HepG2 (cell line): ENCODE measurements at regions not wholly inside any gene's neighbourhood (a gene's known extent, or its start where the extent isn't known, plus 50 kb on each side); places are given as distances from the start of the nearest gene placed in this dataset.

Experiments used
- BCL6 ChIP-seq: IDR thresholded peaks from 2 replicates; pipeline ENCODE4 v1.6.1; 2016; ENCODE audit warnings: missing genetic modification reagents, missing compliant biosample characterization
- EEA1 ChIP-seq: sonication (generic); formaldehyde crosslinking; IDR thresholded peaks from 2 replicates; pipeline ENCODE4 v1.5.1; 2020; ENCODE audit warnings: mild to moderate bottlenecking, missing genetic modification reagents, borderline replicate concordance
- FOXA1 ChIP-seq, 2 experiments: fragments of 450-650 bp in 1 of 2; sonication (generic) in 1 of 2; formaldehyde crosslinking in 1 of 2; IDR thresholded peaks; 2 replicates each; pipeline versions ENCODE4 v1.4.0 to v1.6.1; 2016 to 2020; ENCODE audit warnings: missing genetic modification reagents in 1 of 2
- GPN1 ChIP-seq: sonication (generic); formaldehyde crosslinking; IDR thresholded peaks from 2 replicates; pipeline ENCODE4 v1.5.1; 2020; ENCODE audit warnings: missing genetic modification reagents, borderline replicate concordance
- GTF3A ChIP-seq: sonication (generic); formaldehyde crosslinking; conservative IDR thresholded peaks from 2 replicates; pipeline ENCODE4 v1.4.0; 2020; ENCODE audit warnings: mild to moderate bottlenecking, missing genetic modification reagents
- HES4 ChIP-seq: sonication (generic); formaldehyde crosslinking; IDR thresholded peaks from 2 replicates; pipeline ENCODE4 v1.9.0; 2021; ENCODE audit warnings: mild to moderate bottlenecking, missing genetic modification reagents, borderline replicate concordance
- KDM5A ChIP-seq: fragments of 200-600 bp; sonication (generic); IDR thresholded peaks from 2 replicates; pipeline ENCODE4 v1.7.0; 2018; ENCODE audit warnings: antibody characterized with exemption, mild to moderate bottlenecking, low read length, borderline replicate concordance
- NFYB ChIP-seq: sonication (generic); formaldehyde crosslinking; IDR thresholded peaks from 2 replicates; pipeline ENCODE4 v1.4.0; 2020; ENCODE audit warnings: missing genetic modification reagents
- NR2F1 ChIP-seq, 2 experiments: fragments of 450-650 bp in 1 of 2; formaldehyde crosslinking in 1 of 2; IDR thresholded peaks; 2 replicates each; pipeline versions ENCODE4 v1.5.0 to v1.6.1; 2016 to 2020; ENCODE audit warnings: mild to moderate bottlenecking in 1 of 2, missing compliant biosample characterization in 1 of 2, missing genetic modification reagents in 1 of 2, moderate library complexity in 1 of 2
- NR2F2 ChIP-seq: IDR thresholded peaks from 2 replicates; pipeline ENCODE4 v1.6.1; 2012; ENCODE audit warnings: low read depth, inconsistent platforms, borderline replicate concordance
- PITX1 ChIP-seq: sonication (generic); formaldehyde crosslinking; IDR thresholded peaks from 2 replicates; pipeline ENCODE4 v1.5.1; 2020; ENCODE audit warnings: mild to moderate bottlenecking, missing genetic modification reagents
- SAFB2 ChIP-seq: sonication (generic); formaldehyde crosslinking; IDR thresholded peaks from 2 replicates; pipeline ENCODE4 v1.5.1; 2020; ENCODE audit warnings: missing genetic modification reagents, low read depth, mild to moderate bottlenecking, borderline replicate concordance
- SOX13 ChIP-seq, 3 experiments: fragments of 450-650 bp in 1 of 3; sonication (generic) in 1 of 3; formaldehyde crosslinking in 1 of 3; IDR thresholded peaks in 2 of 3; conservative IDR thresholded peaks in 1 of 3; 2 replicates each; pipeline versions ENCODE4 v1.5.0 to v1.6.1; 2016 to 2020; ENCODE audit warnings: antibody characterized with exemption in 1 of 3, mild to moderate bottlenecking in 1 of 3, missing compliant biosample characterization in 1 of 3, missing genetic modification reagents in 1 of 3, moderate library complexity in 1 of 3
- XRCC5 ChIP-seq: fragments of 200-400 bp; formaldehyde crosslinking; optimal IDR thresholded peaks from 2 replicates; pipeline ENCODE3; 2017; ENCODE audit warnings: mild to moderate bottlenecking, low read length
- ZMYM4 ChIP-seq: sonication (generic); formaldehyde crosslinking; IDR thresholded peaks from 2 replicates; pipeline ENCODE4 v1.8.1; 2023; ENCODE audit warnings: mild to moderate bottlenecking, missing genetic modification reagents
- ZNF232 ChIP-seq: sonication (generic); formaldehyde crosslinking; IDR thresholded peaks from 2 replicates; pipeline ENCODE4 v1.4.0; 2020; ENCODE audit warnings: missing genetic modification reagents, borderline replicate concordance
- TF ChIP-seq, protein P1 (sequence below): sonication (generic); formaldehyde crosslinking; IDR thresholded peaks from 2 replicates; pipeline ENCODE4 v1.5.0; 2020; ENCODE audit warnings: mild to moderate bottlenecking, missing genetic modification reagents, borderline replicate concordance
- TF ChIP-seq, protein P2 (sequence below): sonication (generic); formaldehyde crosslinking; IDR thresholded peaks from 2 replicates; pipeline ENCODE4 v1.5.0; 2020; ENCODE audit warnings: mild to moderate bottlenecking, missing genetic modification reagents
- TF ChIP-seq, protein P3 (sequence below): sonication (generic); formaldehyde crosslinking; IDR thresholded peaks from 2 replicates; pipeline ENCODE4 v1.8.1; 2023; ENCODE audit warnings: missing genetic modification reagents, mild to moderate bottlenecking, borderline replicate concordance
- TF ChIP-seq, protein P4 (sequence below): sonication (generic); formaldehyde crosslinking; IDR thresholded peaks from 2 replicates; pipeline ENCODE4 v1.9.0; 2021; ENCODE audit warnings: missing genetic modification reagents, mild to moderate bottlenecking, borderline replicate concordance

DNA sequence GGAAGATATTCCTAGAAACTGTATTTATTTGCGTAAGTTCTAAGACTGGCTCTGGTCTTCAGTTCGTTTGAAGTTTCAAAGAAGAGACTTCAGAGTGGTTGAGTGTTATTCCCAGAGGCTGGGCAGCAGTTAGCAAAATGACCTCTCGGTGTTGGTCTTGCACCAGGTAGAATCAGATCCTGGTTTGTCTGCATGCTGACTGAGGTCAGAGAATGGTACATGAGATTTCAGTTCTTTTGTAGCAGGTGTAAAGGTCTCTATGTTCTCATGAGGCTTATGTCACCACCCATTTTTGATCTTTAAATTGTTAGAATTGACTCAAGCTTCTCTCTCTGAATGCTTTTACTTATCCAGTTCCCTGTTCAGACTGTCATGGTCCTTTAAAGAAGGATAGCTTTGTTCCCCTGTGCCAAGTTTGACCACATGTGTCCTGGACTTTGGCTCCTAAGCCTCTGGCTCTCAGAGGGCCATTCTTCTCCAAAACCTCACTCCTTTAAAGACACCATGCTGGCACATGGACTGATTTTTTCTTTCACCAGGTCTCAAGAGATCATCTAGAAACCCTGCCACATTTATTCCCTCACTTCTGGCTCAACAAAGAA is 355.8 kb upstream of the BOD1L1 start (continued):
- TF ChIP-seq, protein P1, sequence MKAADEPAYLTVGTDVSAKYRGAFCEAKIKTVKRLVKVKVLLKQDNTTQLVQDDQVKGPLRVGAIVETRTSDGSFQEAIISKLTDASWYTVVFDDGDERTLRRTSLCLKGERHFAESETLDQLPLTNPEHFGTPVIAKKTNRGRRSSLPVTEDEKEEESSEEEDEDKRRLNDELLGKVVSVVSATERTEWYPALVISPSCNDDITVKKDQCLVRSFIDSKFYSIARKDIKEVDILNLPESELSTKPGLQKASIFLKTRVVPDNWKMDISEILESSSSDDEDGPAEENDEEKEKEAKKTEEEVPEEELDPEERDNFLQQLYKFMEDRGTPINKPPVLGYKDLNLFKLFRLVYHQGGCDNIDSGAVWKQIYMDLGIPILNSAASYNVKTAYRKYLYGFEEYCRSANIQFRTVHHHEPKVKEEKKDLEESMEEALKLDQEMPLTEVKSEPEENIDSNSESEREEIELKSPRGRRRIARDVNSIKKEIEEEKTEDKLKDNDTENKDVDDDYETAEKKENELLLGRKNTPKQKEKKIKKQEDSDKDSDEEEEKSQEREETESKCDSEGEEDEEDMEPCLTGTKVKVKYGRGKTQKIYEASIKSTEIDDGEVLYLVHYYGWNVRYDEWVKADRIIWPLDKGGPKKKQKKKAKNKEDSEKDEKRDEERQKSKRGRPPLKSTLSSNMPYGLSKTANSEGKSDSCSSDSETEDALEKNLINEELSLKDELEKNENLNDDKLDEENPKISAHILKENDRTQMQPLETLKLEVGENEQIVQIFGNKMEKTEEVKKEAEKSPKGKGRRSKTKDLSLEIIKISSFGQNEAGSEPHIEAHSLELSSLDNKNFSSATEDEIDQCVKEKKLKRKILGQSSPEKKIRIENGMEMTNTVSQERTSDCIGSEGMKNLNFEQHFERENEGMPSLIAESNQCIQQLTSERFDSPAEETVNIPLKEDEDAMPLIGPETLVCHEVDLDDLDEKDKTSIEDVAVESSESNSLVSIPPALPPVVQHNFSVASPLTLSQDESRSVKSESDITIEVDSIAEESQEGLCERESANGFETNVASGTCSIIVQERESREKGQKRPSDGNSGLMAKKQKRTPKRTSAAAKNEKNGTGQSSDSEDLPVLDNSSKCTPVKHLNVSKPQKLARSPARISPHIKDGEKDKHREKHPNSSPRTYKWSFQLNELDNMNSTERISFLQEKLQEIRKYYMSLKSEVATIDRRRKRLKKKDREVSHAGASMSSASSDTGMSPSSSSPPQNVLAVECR: no peak
- no peak for TF ChIP-seq FOXA1 (IDR thresholded peaks at IDR 0.05)
- TF ChIP-seq FOXA1 (CRISPR knock-in tag; IDR thresholded peaks at IDR 0.05): no peak
- TF ChIP-seq, protein P2, sequence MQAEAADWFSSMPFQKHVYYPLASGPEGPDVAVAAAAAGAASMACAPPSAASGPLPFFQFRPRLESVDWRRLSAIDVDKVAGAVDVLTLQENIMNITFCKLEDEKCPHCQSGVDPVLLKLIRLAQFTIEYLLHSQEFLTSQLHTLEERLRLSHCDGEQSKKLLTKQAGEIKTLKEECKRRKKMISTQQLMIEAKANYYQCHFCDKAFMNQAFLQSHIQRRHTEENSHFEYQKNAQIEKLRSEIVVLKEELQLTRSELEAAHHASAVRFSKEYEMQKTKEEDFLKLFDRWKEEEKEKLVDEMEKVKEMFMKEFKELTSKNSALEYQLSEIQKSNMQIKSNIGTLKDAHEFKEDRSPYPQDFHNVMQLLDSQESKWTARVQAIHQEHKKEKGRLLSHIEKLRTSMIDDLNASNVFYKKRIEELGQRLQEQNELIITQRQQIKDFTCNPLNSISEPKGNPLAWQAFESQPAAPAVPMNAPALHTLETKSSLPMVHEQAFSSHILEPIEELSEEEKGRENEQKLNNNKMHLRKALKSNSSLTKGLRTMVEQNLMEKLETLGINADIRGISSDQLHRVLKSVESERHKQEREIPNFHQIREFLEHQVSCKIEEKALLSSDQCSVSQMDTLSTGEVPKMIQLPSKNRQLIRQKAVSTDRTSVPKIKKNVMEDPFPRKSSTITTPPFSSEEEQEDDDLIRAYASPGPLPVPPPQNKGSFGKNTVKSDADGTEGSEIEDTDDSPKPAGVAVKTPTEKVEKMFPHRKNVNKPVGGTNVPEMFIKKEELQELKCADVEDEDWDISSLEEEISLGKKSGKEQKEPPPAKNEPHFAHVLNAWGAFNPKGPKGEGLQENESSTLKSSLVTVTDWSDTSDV (CRISPR knock-in tag): no peak
- no peak for TF ChIP-seq PITX1
- no peak for TF ChIP-seq ZNF232 (CRISPR knock-in tag)
- TF ChIP-seq HES4 (CRISPR knock-in tag): no peak
- TF ChIP-seq, protein P3, sequence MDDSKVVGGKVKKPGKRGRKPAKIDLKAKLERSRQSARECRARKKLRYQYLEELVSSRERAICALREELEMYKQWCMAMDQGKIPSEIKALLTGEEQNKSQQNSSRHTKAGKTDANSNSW: no peak
- 0 out of 2 replicates have a peak, but pooled peaks have one; percentile 15 for TF ChIP-seq BCL6 (CRISPR knock-in tag)
- TF ChIP-seq KDM5A: no peak
- no peak for TF ChIP-seq EEA1
- TF ChIP-seq ZMYM4 (CRISPR knock-in tag): 0 out of 2 replicates have a peak, but pooled peaks have one; percentile 17
- TF ChIP-seq NR2F1 (CRISPR knock-in tag; IDR thresholded peaks at IDR 0.05): no peak
- TF ChIP-seq GPN1: no peak
- TF ChIP-seq GTF3A (CRISPR knock-in tag): no peak
- TF ChIP-seq NR2F2: no peak
- peak; percentile 46 for TF ChIP-seq XRCC5
- TF ChIP-seq NFYB: no peak
- TF ChIP-seq, protein P4, sequence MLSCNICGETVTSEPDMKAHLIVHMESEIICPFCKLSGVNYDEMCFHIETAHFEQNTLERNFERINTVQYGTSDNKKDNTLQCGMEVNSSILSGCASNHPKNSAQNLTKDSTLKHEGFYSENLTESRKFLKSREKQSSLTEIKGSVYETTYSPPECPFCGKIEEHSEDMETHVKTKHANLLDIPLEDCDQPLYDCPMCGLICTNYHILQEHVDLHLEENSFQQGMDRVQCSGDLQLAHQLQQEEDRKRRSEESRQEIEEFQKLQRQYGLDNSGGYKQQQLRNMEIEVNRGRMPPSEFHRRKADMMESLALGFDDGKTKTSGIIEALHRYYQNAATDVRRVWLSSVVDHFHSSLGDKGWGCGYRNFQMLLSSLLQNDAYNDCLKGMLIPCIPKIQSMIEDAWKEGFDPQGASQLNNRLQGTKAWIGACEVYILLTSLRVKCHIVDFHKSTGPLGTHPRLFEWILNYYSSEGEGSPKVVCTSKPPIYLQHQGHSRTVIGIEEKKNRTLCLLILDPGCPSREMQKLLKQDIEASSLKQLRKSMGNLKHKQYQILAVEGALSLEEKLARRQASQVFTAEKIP (CRISPR knock-in tag): no peak
- no peak for TF ChIP-seq SOX13 (IDR thresholded peaks at IDR 0.05)
- peak in 1 of 2 experiments; percentile 45; a peak in 1 of 4 replicates for TF ChIP-seq SOX13 (CRISPR knock-in tag; conservative IDR thresholded peaks at IDR 0.05 in 1 of 2, IDR thresholded peaks at IDR 0.05 in 1 of 2)
- TF ChIP-seq SAFB2 (CRISPR knock-in tag): no peak
